ENCODE measurements at regions not wholly inside any gene's neighbourhood (a gene's known extent, or its start where the extent isn't known, plus 50 kb on each side); places are given as distances from the start of the nearest gene placed in this dataset.

- H3K9ac ChIP-seq (ENCODE audit: low read depth in 1 of 2, low read length in 2 of 2) = no peak overlapping the region
- no peaks in the 10 kb centered on the region for H3K36me3 ChIP-seq (ENCODE audit: control insufficient read depth in 1 of 2, insufficient read depth in 2 of 2, low read length in 2 of 2)
- no peak overlapping the region for H3K27ac ChIP-seq (ENCODE audit: low read depth, low read length)
- peaks cover 0 to 2% of the 10 kb centered on the region in 2 donors for H3K27me3 ChIP-seq (ENCODE audit: control insufficient read depth in 1 of 2, insufficient read depth in 2 of 2, low read length in 2 of 2)
- no peaks in the 10 kb centered on the region for H3K9me3 ChIP-seq (ENCODE audit: control insufficient read depth in 1 of 2, low read length in 2 of 2)
- H3K4me3 ChIP-seq (ENCODE audit: low read depth in 1 of 2, low read length in 2 of 2) = no peak overlapping the region
- H3K4me1 ChIP-seq (ENCODE audit: control insufficient read depth in 1 of 2, insufficient read depth in 2 of 2, low read length in 2 of 2) = no peaks in the 10 kb centered on the region
These were observed 238.7 kb upstream of the SALL3 start for GRCh38 chr18:78740876-78741275.

- Histone ChIP-seq H3K9ac (ENCODE audit: low read depth in 1 of 2, low read length in 2 of 2) (no peak overlapping the region), H3K27me3 (ENCODE audit: control insufficient read depth in 1 of 2, insufficient read depth in 2 of 2, low read length in 2 of 2) (peaks cover 0 to 2% of the 10 kb centered on the region in 2 donors), H3K4me1 (ENCODE audit: control insufficient read depth in 1 of 2, insufficient read depth in 2 of 2, low read length in 2 of 2) (no peaks in the 10 kb centered on the region), H3K4me3 (ENCODE audit: low read depth in 1 of 2, low read length in 2 of 2) (no peak overlapping the region), H3K36me3 (ENCODE audit: control insufficient read depth in 1 of 2, insufficient read depth in 2 of 2, low read length in 2 of 2) (no peaks in the 10 kb centered on the region), H3K9me3 (ENCODE audit: control insufficient read depth in 1 of 2, low read length in 2 of 2) (no peaks in the 10 kb centered on the region), H3K27ac (ENCODE audit: low read depth, low read length) (no peak overlapping the region)
These were observed 238.0 kb upstream of the SALL3 start for GRCh38 chr18:78741381-78742217.

- Histone ChIP-seq H3K36me3 (ENCODE audit: control insufficient read depth in 1 of 2, insufficient read depth in 2 of 2, low read length in 2 of 2) (no peaks in the 10 kb centered on the region), H3K4me3 (ENCODE audit: low read depth in 1 of 2, low read length in 2 of 2) (no peak overlapping the region), H3K4me1 (ENCODE audit: control insufficient read depth in 1 of 2, insufficient read depth in 2 of 2, low read length in 2 of 2) (no peaks in the 10 kb centered on the region), H3K27ac (ENCODE audit: low read depth, low read length) (no peak overlapping the region), H3K9ac (ENCODE audit: low read depth in 1 of 2, low read length in 2 of 2) (no peak overlapping the region), H3K9me3 (ENCODE audit: control insufficient read depth in 1 of 2, low read length in 2 of 2) (no peaks in the 10 kb centered on the region), H3K27me3 (ENCODE audit: control insufficient read depth in 1 of 2, insufficient read depth in 2 of 2, low read length in 2 of 2) (peaks cover 0 to 2% of the 10 kb centered on the region in 2 donors)
These were observed 237.3 kb upstream of the SALL3 start for GRCh38 chr18:78742218-78742745.

- H3K36me3 ChIP-seq (ENCODE audit: control insufficient read depth in 1 of 2, insufficient read depth in 2 of 2, low read length in 2 of 2) = no peaks in the 10 kb centered on the region
- H3K9me3 ChIP-seq (ENCODE audit: control insufficient read depth in 1 of 2, low read length in 2 of 2) = no peaks in the 10 kb centered on the region
- H3K27me3 ChIP-seq (ENCODE audit: control insufficient read depth in 1 of 2, insufficient read depth in 2 of 2, low read length in 2 of 2) = peaks cover 0 to 2% of the 10 kb centered on the region in 2 donors
- no peak overlapping the region for H3K9ac ChIP-seq (ENCODE audit: low read depth in 1 of 2, low read length in 2 of 2)
- no peaks in the 10 kb centered on the region for H3K4me1 ChIP-seq (ENCODE audit: control insufficient read depth in 1 of 2, insufficient read depth in 2 of 2, low read length in 2 of 2)
- H3K27ac ChIP-seq (ENCODE audit: low read depth, low read length) = no peak overlapping the region
- H3K4me3 ChIP-seq (ENCODE audit: low read depth in 1 of 2, low read length in 2 of 2) = no peak overlapping the region
These were observed 236.5 kb upstream of the SALL3 start for GRCh38 chr18:78743078-78743477.

GRCh38 chr18:78751664-78752063, 228.0 kb upstream of the SALL3 start:
- no peak overlapping the region for H3K9ac ChIP-seq (ENCODE audit: low read depth in 1 of 2, low read length in 2 of 2)
- no peaks in the 10 kb centered on the region for H3K27me3 ChIP-seq (ENCODE audit: control insufficient read depth in 1 of 2, insufficient read depth in 2 of 2, low read length in 2 of 2)
- no peaks in the 10 kb centered on the region for H3K9me3 ChIP-seq (ENCODE audit: control insufficient read depth in 1 of 2, low read length in 2 of 2)
- H3K4me3 ChIP-seq (ENCODE audit: low read depth in 1 of 2, low read length in 2 of 2) = no peak overlapping the region
- H3K27ac ChIP-seq (ENCODE audit: low read depth, low read length) = no peak overlapping the region
- H3K4me1 ChIP-seq (ENCODE audit: control insufficient read depth in 1 of 2, insufficient read depth in 2 of 2, low read length in 2 of 2) = no peaks in the 10 kb centered on the region
- H3K36me3 ChIP-seq (ENCODE audit: control insufficient read depth in 1 of 2, insufficient read depth in 2 of 2, low read length in 2 of 2) = no peaks in the 10 kb centered on the region

- no peak overlapping the region for H3K9ac ChIP-seq (ENCODE audit: low read depth in 1 of 2, low read length in 2 of 2)
- H3K36me3 ChIP-seq (ENCODE audit: control insufficient read depth in 1 of 2, insufficient read depth in 2 of 2, low read length in 2 of 2) = no peaks in the 10 kb centered on the region
- no peak overlapping the region for H3K4me3 ChIP-seq (ENCODE audit: low read depth in 1 of 2, low read length in 2 of 2)
- no peak overlapping the region for H3K27ac ChIP-seq (ENCODE audit: low read depth, low read length)
- no peaks in the 10 kb centered on the region for H3K9me3 ChIP-seq (ENCODE audit: control insufficient read depth in 1 of 2, low read length in 2 of 2)
- no peaks in the 10 kb centered on the region for H3K4me1 ChIP-seq (ENCODE audit: control insufficient read depth in 1 of 2, insufficient read depth in 2 of 2, low read length in 2 of 2)
- H3K27me3 ChIP-seq (ENCODE audit: control insufficient read depth in 1 of 2, insufficient read depth in 2 of 2, low read length in 2 of 2) = no peaks in the 10 kb centered on the region
These were observed 226.4 kb upstream of the SALL3 start for GRCh38 chr18:78753240-78753639.

- Histone ChIP-seq H3K36me3 (ENCODE audit: control insufficient read depth in 1 of 2, insufficient read depth in 2 of 2, low read length in 2 of 2) (no peaks in the 10 kb centered on the region), H3K27ac (ENCODE audit: low read depth, low read length) (no peak overlapping the region), H3K4me3 (ENCODE audit: low read depth in 1 of 2, low read length in 2 of 2) (no peak overlapping the region), H3K27me3 (ENCODE audit: control insufficient read depth in 1 of 2, insufficient read depth in 2 of 2, low read length in 2 of 2) (no peaks in the 10 kb centered on the region), H3K4me1 (ENCODE audit: control insufficient read depth in 1 of 2, insufficient read depth in 2 of 2, low read length in 2 of 2) (no peaks in the 10 kb centered on the region), H3K9me3 (ENCODE audit: control insufficient read depth in 1 of 2, low read length in 2 of 2) (no peaks in the 10 kb centered on the region), H3K9ac (ENCODE audit: low read depth in 1 of 2, low read length in 2 of 2) (no peak overlapping the region)
These were observed 225.1 kb upstream of the SALL3 start for GRCh38 chr18:78754311-78755043.

GRCh38 chr18:78757014-78757413, 222.6 kb upstream of the SALL3 start:
- H3K27ac ChIP-seq (ENCODE audit: low read depth, low read length) = no peak overlapping the region
- H3K27me3 ChIP-seq (ENCODE audit: control insufficient read depth in 1 of 2, insufficient read depth in 2 of 2, low read length in 2 of 2) = no peaks in the 10 kb centered on the region
- H3K4me3 ChIP-seq (ENCODE audit: low read depth in 1 of 2, low read length in 2 of 2) = no peak overlapping the region
- H3K9me3 ChIP-seq (ENCODE audit: control insufficient read depth in 1 of 2, low read length in 2 of 2) = no peaks in the 10 kb centered on the region
- H3K36me3 ChIP-seq (ENCODE audit: control insufficient read depth in 1 of 2, insufficient read depth in 2 of 2, low read length in 2 of 2) = no peaks in the 10 kb centered on the region
- no peak overlapping the region for H3K9ac ChIP-seq (ENCODE audit: low read depth in 1 of 2, low read length in 2 of 2)
- no peaks in the 10 kb centered on the region for H3K4me1 ChIP-seq (ENCODE audit: control insufficient read depth in 1 of 2, insufficient read depth in 2 of 2, low read length in 2 of 2)

- Histone ChIP-seq H3K27ac (ENCODE audit: low read depth, low read length) (no peak overlapping the region), H3K27me3 (ENCODE audit: control insufficient read depth in 1 of 2, insufficient read depth in 2 of 2, low read length in 2 of 2) (no peaks in the 10 kb centered on the region), H3K9me3 (ENCODE audit: control insufficient read depth in 1 of 2, low read length in 2 of 2) (no peaks in the 10 kb centered on the region), H3K9ac (ENCODE audit: low read depth in 1 of 2, low read length in 2 of 2) (no peak overlapping the region), H3K4me1 (ENCODE audit: control insufficient read depth in 1 of 2, insufficient read depth in 2 of 2, low read length in 2 of 2) (no peaks in the 10 kb centered on the region), H3K4me3 (ENCODE audit: low read depth in 1 of 2, low read length in 2 of 2) (no peak overlapping the region), H3K36me3 (ENCODE audit: control insufficient read depth in 1 of 2, insufficient read depth in 2 of 2, low read length in 2 of 2) (no peaks in the 10 kb centered on the region)
These were observed 221.1 kb upstream of the SALL3 start for GRCh38 chr18:78758496-78758895.

- no peaks in the 10 kb centered on the region for H3K9me3 ChIP-seq (ENCODE audit: control insufficient read depth in 1 of 2, low read length in 2 of 2)
- H3K4me1 ChIP-seq (ENCODE audit: control insufficient read depth in 1 of 2, insufficient read depth in 2 of 2, low read length in 2 of 2) = no peaks in the 10 kb centered on the region
- no peak overlapping the region for H3K4me3 ChIP-seq (ENCODE audit: low read depth in 1 of 2, low read length in 2 of 2)
- H3K27ac ChIP-seq (ENCODE audit: low read depth, low read length) = no peak overlapping the region
- H3K36me3 ChIP-seq (ENCODE audit: control insufficient read depth in 1 of 2, insufficient read depth in 2 of 2, low read length in 2 of 2) = no peaks in the 10 kb centered on the region
- no peaks in the 10 kb centered on the region for H3K27me3 ChIP-seq (ENCODE audit: control insufficient read depth in 1 of 2, insufficient read depth in 2 of 2, low read length in 2 of 2)
- H3K9ac ChIP-seq (ENCODE audit: low read depth in 1 of 2, low read length in 2 of 2) = no peak overlapping the region
These were observed 216.9 kb upstream of the SALL3 start for GRCh38 chr18:78762753-78763152.

All from duodenal mucosa (tissue), 2 donors.